DMS 273 (cell line): ENCODE measurements at regions not wholly inside any gene's neighbourhood (a gene's known extent, or its start where the extent isn't known, plus 50 kb on each side); places are given as distances from the start of the nearest gene placed in this dataset.
A peak's percentile ranks its signal among the peaks of the same experiment; 100 is the strongest.
"Not testable (repeated sequence)": the region's sequence is repeated elsewhere in the genome, so short reads cannot be mapped to it uniquely, and the experiment has no call there.

ENCODE experiments used
- DNase-seq: peaks from one replicate; lab custom pipeline; 2025; ENCODE audit not compliant: unreplicated experiment; lab: John Stamatoyannopoulos, UW

- DNase-seq = no peak
Measured at GRCh38 chr21:36207577-36208320, 51.1 kb downstream of the DOP1B start.

- DNase-seq = no peak
Measured at GRCh38 chr21:36208326-36209013, 51.8 kb downstream of the DOP1B start.

- DNase-seq = peak; percentile 69
Measured at GRCh38 chr21:36209626-36210171, 53.1 kb downstream of the DOP1B start.

GRCh38 chr21:36210779-36211659 is 54.4 kb downstream of the DOP1B start:
- DNase-seq = no peak

- DNase-seq = no peak
Measured at GRCh38 chr21:36211660-36212512, 55.3 kb downstream of the DOP1B start.

GRCh38 chr21:36212513-36212780 is 55.8 kb downstream of the DOP1B start:
- no peak for DNase-seq

GRCh38 chr21:36214561-36214960 is 57.9 kb downstream of the DOP1B start:
- DNase-seq = no peak

GRCh38 chr21:36217743-36218142 is 61.1 kb downstream of the DOP1B start:
- DNase-seq = no peak

- no peak for DNase-seq
Measured at GRCh38 chr21:36218691-36219090, 62.1 kb downstream of the DOP1B start.

- DNase-seq = no peak
Measured at GRCh38 chr21:36223451-36223850, 66.8 kb downstream of the DOP1B start.

GRCh38 chr21:36229181-36229580 is 72.6 kb downstream of the DOP1B start:
- no peak for DNase-seq

GRCh38 chr21:36231444-36231843 is 74.8 kb downstream of the DOP1B start:
- not testable (repeated sequence) for DNase-seq

GRCh38 chr21:36232641-36233040 is 76.0 kb downstream of the DOP1B start:
- no peak for DNase-seq

- DNase-seq = no peak
Measured at GRCh38 chr21:36235058-36235582, 78.5 kb downstream of the DOP1B start.

- DNase-seq = no peak
Measured at GRCh38 chr21:36236052-36236730, 79.6 kb downstream of the DOP1B start.

- DNase-seq = peak; percentile 28
Measured at GRCh38 chr21:36237441-36237840, 80.8 kb downstream of the DOP1B start.

- DNase-seq = no peak
Measured at GRCh38 chr21:36239585-36239984, 80.4 kb upstream of the MORC3 start.

GRCh38 chr21:36241717-36242116 is 78.3 kb upstream of the MORC3 start:
- no peak for DNase-seq

GRCh38 chr21:36245115-36245514 is 74.9 kb upstream of the MORC3 start:
- no peak for DNase-seq

GRCh38 chr21:36245649-36246048 is 74.3 kb upstream of the MORC3 start:
- no peak for DNase-seq
